HG02571 (cell line): ENCODE measurements at regions not wholly inside any gene's neighbourhood (a gene's known extent, or its start where the extent isn't known, plus 50 kb on each side); places are given as distances from the start of the nearest gene placed in this dataset.

Source experiments
- ATAC-seq: cut with Tn5 transposase; IDR thresholded peaks from one replicate; pipeline ENCODE4 v1.9.1; 2021; ENCODE audit warnings: mild to moderate bottlenecking, moderate library complexity; ENCODE audit not compliant: unreplicated experiment

- ATAC-seq: no peak
Measured at GRCh38 chr20:11785885-11786507, 131.7 kb upstream of the BTBD3 start.

- ATAC-seq: no peak
Measured at GRCh38 chr20:11790046-11790445, 127.6 kb upstream of the BTBD3 start.

GRCh38 chr20:11791316-11791715, 126.4 kb upstream of the BTBD3 start:
- ATAC-seq: no peak

- no peak for ATAC-seq
Measured at GRCh38 chr20:11791835-11792567, 125.7 kb upstream of the BTBD3 start.

DNA sequence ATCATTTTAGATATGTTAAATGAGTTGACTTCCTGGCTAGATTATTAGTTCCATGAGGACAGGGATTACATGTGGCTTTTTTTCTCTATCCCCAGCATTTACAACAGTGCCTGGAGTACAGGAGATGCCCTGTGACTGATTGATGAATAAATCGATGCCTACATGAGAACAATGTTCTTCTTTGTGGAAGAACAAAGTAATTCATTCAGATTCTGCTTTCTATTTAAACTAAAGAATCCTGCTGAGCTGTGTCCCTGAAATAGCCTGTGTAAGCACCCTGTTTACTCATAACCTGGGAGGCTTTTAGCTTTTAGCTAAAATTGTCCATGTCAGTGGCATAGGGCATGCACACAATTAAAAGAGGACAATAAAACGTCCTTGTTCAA, 125.1 kb upstream of the BTBD3 start:
- ATAC-seq: no peak

- ATAC-seq: no peak
Measured at GRCh38 chr20:11794525-11794924, 123.2 kb upstream of the BTBD3 start.

- ATAC-seq: no peak
Measured at GRCh38 chr20:11795071-11795615, 122.5 kb upstream of the BTBD3 start.

GRCh38 chr20:11796026-11796425, 121.7 kb upstream of the BTBD3 start:
- ATAC-seq: no peak

GRCh38 chr20:11797156-11797555, 120.5 kb upstream of the BTBD3 start:
- ATAC-seq: no peak

GRCh38 chr20:11799281-11799684, 118.4 kb upstream of the BTBD3 start:
- ATAC-seq: no peak

DNA sequence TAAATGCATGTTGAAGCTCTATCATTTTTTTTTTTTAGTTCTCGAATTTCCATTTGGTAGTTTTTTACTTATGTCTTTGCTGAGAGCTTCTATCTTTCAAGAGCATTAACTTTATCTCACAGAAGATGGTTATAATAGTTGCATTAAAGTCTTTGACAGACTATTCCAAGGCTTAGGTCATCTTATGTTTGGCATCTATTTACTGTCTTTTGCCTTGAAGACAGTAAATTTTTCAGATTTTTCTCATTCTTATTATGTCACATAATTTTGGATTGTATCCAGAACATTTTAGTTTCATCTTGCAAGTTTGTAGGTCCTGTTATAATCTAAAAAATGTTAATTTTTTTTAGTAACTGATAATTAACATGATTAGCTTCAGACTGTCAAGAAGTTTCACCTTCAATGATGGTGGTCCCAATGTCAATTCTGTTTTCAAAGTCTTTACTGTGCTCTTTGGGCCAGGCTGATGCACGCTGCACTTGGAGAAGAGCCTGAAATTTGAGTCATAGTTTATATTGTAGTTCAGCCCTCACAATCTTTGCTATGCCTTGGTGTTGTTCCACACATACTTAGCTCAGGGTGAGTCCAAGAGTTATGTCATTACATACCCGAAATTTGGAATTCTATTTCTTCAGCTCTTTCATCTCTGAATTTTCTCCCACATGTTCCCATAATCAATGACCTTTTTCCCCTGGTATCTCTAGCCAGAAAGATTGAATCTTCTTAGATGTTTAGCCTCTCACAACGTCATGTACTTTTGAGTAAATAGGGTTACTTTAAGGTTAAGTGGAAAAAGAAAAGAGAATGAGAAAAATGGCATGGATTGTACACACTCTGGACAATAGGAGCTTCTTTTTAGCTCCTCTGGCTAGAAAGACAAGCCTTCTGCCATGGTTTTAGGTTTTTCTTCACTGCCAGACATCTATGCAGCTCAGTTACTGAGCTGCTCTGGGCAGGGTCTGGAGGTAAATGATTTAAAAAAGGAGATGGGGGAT, 110.3 kb upstream of the BTBD3 start:
- no peak for ATAC-seq

GRCh38 chr20:11808841-11809240, 108.9 kb upstream of the BTBD3 start:
- no peak for ATAC-seq

DNA sequence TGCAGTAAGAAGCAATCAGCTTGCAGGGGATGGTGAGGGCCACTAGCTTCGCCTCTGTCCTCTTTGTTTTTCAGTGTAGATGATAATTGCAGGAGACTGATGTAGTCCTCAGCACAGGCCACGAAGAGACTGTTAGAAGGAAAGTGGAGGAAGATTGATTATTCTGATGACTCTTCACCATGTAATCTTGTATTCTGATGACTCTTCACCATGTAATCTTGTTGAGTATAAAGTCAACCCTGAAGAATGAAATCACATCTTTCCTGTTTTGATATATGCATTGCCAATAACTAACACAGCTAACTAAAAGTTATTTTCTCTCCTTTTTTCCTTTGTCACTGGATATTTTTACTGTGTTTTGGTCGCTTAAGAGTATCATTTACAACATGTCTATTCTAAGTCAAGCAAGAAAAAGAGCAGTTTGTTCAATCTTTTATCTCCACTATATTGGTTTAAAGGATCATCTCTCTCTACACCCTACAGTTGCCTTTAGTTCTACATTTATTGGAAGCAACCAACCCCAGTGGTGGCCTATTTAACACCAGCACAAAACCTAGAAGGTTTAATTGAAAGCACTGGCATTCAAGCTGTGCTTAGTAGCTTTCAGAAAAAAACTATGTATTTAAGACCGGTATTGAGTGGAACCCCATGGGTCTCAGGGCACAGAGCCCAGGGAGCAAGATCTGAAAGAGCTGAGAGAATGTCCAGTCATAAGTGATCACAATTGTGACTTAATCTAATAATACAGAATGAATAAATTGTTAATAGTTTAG, 107.2 kb upstream of the BTBD3 start:
- ATAC-seq: no peak

DNA sequence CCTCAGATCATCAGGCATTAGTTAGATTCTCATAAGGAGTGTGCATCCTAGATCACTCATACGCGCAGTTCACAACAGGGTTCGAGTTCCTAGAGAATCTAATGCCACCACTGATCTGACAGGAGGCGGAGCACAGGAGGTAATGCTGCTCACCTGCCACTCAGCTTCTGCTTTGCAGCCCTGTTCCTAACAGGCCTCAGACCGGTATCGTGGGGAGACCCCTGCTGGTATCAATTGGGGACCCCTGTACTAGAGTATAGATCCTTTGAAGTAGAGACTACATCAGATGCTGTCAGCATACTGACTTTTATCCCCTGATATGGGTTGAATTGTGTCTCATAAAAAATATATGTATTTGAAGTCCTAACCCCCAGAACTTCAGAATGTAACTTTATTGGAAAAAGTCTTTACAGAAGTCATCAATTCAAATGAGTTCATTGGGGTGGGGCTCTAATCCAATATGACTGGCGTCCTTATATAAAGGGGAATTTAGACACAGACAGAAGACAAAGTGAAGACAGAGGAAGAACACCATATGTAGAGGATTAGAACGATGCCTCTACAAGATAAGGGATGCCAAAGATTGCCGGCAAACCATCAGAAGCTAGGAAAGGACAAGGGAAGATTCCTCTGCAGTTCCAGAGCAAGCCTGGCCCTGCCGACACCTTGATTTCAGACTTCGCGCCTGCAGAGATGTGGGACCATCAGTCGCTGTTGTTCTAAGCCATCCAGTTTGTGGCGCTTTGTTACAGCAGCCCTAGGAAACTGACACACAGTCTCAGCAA, 104.4 kb upstream of the BTBD3 start:
- ATAC-seq: no peak

DNA sequence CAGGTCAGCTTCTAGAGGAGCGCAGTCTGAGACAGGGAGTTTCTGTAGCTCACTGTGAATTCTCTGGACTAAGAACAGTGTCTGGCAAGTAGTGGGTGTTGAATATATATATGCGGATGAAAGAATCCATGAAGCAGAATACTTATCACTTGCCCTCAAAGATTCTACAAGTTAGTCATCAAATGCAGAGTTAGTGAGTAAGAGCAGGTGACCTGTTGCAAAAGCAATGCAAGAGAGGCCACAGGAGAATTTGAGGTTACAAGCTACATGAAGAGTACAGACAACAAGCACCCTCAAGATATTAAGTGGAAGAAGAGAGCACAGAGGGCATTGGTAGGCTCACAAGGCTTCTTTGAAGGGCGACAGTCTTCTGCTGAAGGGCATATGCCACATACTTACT, 103.4 kb upstream of the BTBD3 start:
- no peak for ATAC-seq

GRCh38 chr20:11820838-11821237, 96.9 kb upstream of the BTBD3 start:
- no peak for ATAC-seq

DNA sequence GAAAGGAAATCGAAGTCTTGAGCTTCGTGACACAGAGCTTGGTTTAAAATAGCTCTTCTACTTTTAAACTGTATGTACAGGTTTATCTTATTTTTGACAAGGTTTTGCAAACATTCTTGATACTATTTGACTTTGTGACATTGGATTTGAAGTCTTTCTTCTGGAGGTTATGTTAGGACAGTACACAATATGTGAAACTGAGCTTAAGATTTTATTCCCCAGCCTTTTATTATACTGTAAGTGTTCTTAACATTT, 95.2 kb upstream of the BTBD3 start:
- no peak for ATAC-seq

DNA sequence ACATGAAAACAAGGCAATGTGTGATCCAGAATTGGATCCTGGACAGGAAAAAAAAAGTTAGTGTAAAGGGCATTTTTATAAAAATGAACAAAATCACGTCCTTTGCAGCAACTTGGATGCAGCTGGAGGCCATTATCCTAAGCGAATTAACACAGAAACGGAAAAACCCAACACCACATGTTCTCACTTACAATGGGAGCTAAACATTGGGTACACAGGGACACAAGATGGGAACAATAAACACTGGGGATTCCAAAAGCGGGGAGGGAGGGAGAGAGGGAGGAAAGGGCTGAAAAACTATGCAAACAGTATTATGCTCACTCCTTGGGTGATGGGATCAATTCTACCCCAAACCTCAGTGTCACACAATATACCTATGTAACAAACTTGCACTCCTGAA, 91.4 kb upstream of the BTBD3 start:
- ATAC-seq: no peak

- ATAC-seq: no peak
Measured at GRCh38 chr20:11832397-11832796, 85.3 kb upstream of the BTBD3 start.

- no peak for ATAC-seq
Measured at GRCh38 chr20:11832851-11833250, 84.8 kb upstream of the BTBD3 start.
